ENCODE measurements at regions not wholly inside any gene's neighbourhood (a gene's known extent, or its start where the extent isn't known, plus 50 kb on each side); places are given as distances from the start of the nearest gene placed in this dataset.

GRCh38 chr2:107466241-107466640, 360.5 kb upstream of the RGPD4 start:
- no peak for TF ChIP-seq POLR2A (IDR thresholded peaks at IDR 0.05)
- TF ChIP-seq CTCF (IDR thresholded peaks at IDR 0.05) = no peak
- no peak for TF ChIP-seq POLR2AphosphoS5 (IDR thresholded peaks at IDR 0.05)

Data from upper lobe of left lung (tissue), 4 donors.